GM21526 (cell line): ENCODE measurements at regions not wholly inside any gene's neighbourhood (a gene's known extent, or its start where the extent isn't known, plus 50 kb on each side); places are given as distances from the start of the nearest gene placed in this dataset.

Experiments
- ATAC-seq: cut with Tn5 transposase; IDR thresholded peaks from one replicate; pipeline ENCODE4 v1.9.1; 2021; ENCODE audit warnings: moderate library complexity; ENCODE audit not compliant: unreplicated experiment, low FRiP score

DNA sequence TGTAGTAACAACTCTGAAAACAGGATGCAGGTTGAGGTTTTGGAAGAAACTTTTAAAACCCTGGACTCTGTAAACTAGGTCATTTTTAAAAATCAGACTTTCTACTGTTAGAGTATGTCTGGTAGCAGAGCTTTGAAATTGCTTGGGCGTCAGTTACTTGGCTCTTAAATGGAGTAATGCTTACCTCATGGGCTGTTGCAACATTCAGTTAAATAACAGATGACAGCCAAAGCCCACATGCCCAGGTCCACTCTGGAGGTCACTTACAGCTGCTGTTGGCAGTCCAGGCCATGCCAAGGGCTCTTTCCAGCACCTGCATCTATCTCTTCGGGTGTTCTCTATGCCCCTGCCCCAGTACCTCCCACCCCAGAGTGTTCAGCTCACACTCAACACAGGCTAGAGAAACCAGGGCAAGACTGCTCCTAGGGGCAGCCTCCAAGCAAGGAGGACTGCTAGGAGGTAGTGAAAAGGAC lies 96.4 kb downstream of the BANF2 start:
- ATAC-seq = no peak

DNA sequence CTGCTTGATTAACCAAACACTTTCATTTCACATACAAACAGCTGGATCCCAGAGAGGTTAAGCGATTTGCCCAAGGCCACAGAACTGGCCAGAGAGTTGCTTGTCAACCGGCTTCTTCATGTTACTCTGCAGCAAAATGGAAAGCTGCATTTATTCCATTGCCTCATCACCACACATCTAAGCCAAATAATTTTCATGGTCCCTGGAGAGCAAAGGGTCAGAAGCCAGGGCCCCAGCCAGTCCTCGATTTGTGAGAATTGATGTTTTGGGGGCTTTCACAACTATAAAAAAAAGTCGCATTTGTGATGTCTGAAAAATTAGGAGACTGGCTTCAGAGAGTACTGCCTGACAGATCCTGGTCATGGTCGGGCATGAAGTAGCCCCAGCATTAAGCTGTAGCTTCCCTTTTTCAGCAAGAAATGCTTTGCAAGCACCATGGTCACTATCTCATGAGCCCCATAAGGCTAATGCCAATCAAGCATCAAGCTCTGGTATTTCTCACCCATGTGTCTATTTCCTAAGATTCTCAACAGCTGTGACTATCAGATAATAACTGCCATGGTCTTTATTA lies 95.8 kb downstream of the BANF2 start:
- ATAC-seq = no peak

DNA sequence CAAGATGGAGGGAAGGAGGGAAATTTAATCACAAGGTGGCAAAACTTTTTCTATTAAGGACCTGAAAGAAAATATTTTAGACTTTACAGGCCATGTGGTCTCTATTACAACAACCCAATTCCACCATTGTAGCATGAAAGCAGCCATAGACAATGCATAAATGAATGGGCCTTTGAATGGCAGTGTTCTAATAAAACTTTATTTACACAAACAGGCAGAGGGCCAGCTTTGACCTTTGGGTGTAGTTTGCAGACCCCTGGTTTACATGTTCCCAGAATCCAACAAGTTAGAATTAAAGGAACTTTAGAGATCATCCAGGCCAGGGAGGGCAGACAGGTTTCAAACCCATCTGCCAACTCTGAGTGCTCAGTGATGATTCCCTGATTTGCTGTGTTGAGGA lies 95.2 kb downstream of the BANF2 start:
- no peak for ATAC-seq

DNA sequence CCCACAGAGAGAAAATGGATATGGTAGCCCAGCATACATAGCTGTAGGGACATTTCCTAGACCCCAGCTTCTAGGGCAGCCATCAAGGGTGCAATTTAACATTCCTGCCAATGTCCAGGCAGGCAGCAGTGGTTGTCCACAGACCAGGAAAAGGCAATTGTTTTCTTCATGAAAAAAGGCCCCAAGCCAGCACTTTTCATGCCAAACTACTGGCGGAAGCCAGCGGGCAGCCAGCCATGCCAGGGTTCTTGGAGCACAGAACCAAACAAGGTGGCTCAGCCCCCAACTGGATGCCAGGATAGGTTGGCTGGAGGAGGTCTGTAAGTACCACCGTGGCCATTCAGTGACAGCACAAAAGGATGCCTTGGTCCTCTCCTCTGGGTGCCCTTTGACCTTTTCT lies 94.6 kb downstream of the BANF2 start:
- no peak for ATAC-seq

DNA sequence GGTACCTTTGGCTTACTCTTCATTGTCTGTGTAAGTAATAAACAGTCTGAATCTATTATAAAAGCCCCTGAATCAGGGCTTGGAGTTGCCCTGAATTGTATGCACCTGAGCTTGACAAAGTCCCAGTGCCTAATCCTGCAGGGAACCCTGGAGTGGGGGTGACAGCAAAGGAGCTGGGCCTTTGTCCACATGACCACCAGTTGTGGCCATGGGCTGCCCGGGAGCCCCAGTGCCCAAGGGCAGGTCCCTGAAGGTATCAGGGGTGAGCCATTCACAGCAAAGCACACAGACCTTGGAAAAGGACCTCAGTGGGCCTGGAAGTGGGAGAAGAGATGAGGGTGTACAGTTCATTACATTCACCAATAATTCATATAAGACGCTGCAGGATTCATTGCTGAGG lies 94.2 kb downstream of the BANF2 start:
- no peak for ATAC-seq

DNA sequence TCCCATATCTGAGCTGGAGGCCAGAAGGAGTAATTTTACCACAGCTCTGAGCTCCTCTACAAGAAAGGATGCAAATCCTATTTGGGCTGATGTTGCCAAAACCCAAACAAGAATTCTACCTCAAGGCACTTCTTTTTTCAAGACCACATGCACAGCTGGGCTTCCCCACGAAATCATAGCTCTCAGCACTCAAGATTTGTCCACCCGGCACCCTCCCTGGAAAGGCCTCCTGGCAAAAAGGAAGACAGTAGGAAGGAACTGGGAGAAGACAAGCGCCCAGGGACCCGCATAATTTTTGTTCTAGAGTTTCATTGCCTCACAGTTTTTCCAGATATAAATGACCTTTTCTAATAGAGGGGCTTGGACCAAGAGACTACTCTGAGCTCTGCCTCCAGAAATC lies 90.5 kb downstream of the BANF2 start:
- no peak for ATAC-seq

DNA sequence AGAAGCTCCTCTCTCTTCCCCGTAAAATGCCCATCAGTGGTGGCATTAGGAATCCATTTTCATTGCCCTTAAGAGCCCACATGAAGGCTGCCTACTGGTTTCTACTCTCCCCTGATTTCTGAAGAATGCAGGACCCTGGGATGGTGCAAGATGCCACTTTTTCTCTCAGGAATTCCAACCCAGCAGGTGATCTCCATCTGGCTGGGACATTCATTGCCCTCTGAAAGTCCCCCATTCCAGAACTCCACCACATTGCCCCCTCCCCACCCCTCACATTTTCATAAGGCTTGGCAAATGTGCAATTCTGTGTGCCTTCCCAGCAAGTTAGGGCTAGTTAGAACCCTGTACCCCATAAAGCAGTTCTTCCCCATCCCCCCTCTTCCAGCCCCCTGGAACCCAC lies 88.0 kb downstream of the BANF2 start:
- ATAC-seq = no peak

DNA sequence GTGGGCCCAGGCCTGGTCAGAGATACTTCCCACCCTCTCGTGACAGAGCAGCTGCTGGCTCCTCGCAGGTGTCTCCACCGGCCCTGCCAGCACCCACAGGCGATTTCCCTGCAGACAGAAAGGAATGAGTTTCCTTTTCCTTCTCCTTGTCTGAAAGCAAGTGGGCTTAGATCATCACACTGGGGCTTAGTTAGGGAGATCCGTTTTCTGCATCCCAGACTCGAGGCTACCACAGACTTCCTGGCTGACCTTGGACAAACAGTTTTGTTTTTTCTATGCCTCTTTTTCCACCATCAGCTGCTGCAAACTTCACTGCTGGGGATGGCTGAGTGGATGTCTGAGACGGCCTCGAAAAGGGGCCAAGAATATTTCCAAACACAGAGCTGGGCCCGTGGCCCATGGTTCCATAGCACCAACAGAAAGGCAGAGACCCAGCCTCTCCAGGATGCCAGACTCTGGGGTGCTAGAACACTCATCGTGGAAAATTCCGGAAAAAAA lies 86.5 kb downstream of the BANF2 start:
- no peak for ATAC-seq
